Hepatocyte (in vitro differentiated cells): ENCODE measurements at regions not wholly inside any gene's neighbourhood (a gene's known extent, or its start where the extent isn't known, plus 50 kb on each side); places are given as distances from the start of the nearest gene placed in this dataset.

ENCODE experiments used
- EZH2 ChIP-seq: fragments of 200-600 bp; sonication (generic); IDR thresholded peaks from 2 replicates; pipeline ENCODE4 v1.6.1; 2016; ENCODE audit warnings: antibody characterized with exemption, mild to moderate bottlenecking, borderline replicate concordance
- EZH2phosphoT487 ChIP-seq: fragments of 200-600 bp; sonication (generic); IDR thresholded peaks from one replicate; pipeline ENCODE4 v1.6.1; 2018; ENCODE audit warnings: antibody characterized with exemption, mild to moderate bottlenecking, low read depth, moderate library complexity; ENCODE audit not compliant: unreplicated experiment, severe bottlenecking
- TF ChIP-seq, protein P1 (sequence below): fragments of 200-600 bp; sonication (generic); IDR thresholded peaks from 2 replicates; pipeline ENCODE4 v1.5.1; 2016; ENCODE audit warnings: antibody characterized with exemption, mild to moderate bottlenecking; ENCODE audit not compliant: poor library complexity

DNA sequence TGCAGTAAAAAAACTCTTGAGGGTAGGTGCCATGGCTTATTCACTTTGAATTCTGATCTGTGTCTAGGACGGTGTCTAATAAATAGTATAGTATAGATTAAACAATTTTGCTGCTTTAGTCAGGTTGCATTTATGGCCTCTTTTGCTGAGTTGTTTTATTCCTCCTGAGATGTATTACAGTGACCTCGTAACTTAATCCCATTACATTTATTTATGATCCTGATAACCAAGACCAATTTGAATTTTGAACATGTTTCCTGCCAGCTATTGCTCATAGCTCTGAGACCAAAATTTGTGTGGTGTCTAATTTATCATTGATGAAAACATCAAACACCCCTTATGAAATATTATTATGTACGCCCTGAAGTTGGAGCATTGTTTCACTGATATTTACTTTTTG, 381.9 kb upstream of the SEMA3C start:
- TF ChIP-seq, protein P1, sequence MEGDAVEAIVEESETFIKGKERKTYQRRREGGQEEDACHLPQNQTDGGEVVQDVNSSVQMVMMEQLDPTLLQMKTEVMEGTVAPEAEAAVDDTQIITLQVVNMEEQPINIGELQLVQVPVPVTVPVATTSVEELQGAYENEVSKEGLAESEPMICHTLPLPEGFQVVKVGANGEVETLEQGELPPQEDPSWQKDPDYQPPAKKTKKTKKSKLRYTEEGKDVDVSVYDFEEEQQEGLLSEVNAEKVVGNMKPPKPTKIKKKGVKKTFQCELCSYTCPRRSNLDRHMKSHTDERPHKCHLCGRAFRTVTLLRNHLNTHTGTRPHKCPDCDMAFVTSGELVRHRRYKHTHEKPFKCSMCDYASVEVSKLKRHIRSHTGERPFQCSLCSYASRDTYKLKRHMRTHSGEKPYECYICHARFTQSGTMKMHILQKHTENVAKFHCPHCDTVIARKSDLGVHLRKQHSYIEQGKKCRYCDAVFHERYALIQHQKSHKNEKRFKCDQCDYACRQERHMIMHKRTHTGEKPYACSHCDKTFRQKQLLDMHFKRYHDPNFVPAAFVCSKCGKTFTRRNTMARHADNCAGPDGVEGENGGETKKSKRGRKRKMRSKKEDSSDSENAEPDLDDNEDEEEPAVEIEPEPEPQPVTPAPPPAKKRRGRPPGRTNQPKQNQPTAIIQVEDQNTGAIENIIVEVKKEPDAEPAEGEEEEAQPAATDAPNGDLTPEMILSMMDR = no peak
- TF ChIP-seq EZH2 (no peak), EZH2phosphoT487 (no peak)
